ENCODE measurements at regions not wholly inside any gene's neighbourhood (a gene's known extent, or its start where the extent isn't known, plus 50 kb on each side); places are given as distances from the start of the nearest gene placed in this dataset.

DNA sequence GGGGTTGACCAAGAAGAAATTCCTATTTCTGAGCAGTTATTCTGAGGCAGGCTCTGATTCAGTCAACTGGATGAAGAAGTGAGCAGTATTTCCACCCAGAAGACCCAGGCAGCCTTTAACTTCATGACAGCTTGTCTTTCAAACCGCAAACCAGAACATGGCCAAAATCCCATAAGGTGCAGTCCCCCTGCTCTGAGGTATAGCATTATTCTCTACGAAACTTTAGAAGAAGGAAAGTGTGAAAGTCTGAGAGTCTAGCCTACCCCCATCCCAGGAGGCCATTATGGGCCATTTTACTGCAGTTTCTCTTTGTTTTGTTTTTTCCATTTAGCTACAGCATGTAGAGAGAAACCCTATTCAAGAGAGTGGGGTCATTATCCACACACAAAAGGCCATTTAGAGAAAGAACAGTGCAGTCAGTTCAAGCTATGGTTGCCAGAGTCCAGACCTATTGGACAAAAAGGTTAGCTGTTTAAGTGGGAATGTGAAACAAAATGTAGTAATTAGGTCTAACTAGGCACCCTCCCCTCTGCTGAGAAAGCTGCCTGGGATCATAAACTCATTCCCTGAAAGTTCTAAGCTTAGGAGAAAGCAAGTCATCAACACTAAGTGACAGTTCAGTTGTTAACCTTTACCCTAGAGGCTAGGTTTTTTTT, 52.1 kb upstream of the RASGEF1B start:
- Histone ChIP-seq H3K9me3 (peaks cover 0 to 27% (median 19%) of the 10 kb centered on the region in 8 donors), H3K27me3 (replicated peaks in 1 of 7) (no peaks in the 10 kb centered on the region), H3K4me3 (no peak overlapping the region), H3K27ac (peak overlapping the region in 2 of 8 donors; percentile 37 to 52), H3K4me1 (peaks cover 4 to 36% (median 8%) of the 10 kb centered on the region in 6 donors), H3K36me3 (no peaks in the 10 kb centered on the region)
- TF ChIP-seq, protein P1, sequence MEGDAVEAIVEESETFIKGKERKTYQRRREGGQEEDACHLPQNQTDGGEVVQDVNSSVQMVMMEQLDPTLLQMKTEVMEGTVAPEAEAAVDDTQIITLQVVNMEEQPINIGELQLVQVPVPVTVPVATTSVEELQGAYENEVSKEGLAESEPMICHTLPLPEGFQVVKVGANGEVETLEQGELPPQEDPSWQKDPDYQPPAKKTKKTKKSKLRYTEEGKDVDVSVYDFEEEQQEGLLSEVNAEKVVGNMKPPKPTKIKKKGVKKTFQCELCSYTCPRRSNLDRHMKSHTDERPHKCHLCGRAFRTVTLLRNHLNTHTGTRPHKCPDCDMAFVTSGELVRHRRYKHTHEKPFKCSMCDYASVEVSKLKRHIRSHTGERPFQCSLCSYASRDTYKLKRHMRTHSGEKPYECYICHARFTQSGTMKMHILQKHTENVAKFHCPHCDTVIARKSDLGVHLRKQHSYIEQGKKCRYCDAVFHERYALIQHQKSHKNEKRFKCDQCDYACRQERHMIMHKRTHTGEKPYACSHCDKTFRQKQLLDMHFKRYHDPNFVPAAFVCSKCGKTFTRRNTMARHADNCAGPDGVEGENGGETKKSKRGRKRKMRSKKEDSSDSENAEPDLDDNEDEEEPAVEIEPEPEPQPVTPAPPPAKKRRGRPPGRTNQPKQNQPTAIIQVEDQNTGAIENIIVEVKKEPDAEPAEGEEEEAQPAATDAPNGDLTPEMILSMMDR (IDR thresholded peaks at IDR 0.05 in 8 of 11, conservative IDR thresholded peaks at IDR 0.05 in 3 of 11) = no peak
- TF ChIP-seq POLR2AphosphoS5 (IDR thresholded peaks at IDR 0.05) = no peak
- TF ChIP-seq POLR2A (IDR thresholded peaks at IDR 0.05) = no peak
- no peak for DNase-seq
- intact Hi-C loops (cut with DNase I; ENCODE audit: low total_unique reads) = no loop called here
- 77 to 93% (median 89%) methylated on average over 2 of the region's 2 CpGs for WGBS, 5 donors

DNA sequence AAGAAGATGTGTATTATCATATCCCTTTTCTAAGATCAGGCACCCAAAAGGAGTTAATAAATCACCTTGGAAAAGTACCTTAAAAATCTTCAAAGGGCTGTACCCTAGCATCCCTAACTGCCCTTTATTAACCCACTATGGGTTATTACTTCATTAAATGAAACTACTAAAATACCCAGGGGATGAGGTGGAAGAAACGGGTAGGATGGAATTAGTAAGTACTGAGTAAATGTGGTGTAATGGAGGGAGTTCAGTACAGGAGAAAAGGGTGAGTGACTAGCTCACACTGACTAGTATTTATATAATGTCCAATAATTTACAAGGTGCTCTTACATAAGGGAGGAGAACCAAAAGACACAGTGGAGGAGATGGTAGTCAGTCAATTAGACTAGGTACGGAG, 51.0 kb upstream of the RASGEF1B start:
- DNase-seq = no peak
- H3K27ac ChIP-seq = no peak overlapping the region
- intact Hi-C loops (cut with DNase I; ENCODE audit: low total_unique reads) = no loop called here
- H3K27me3 ChIP-seq (replicated peaks in 1 of 7) = no peaks in the 10 kb centered on the region
- no peaks in the 10 kb centered on the region for H3K36me3 ChIP-seq
- 66 to 97% (median 88%) methylated on average over 2 of the region's 2 CpGs for whole genome bisulfite sequencing, 5 donors
- peaks cover 4 to 45% (median 9%) of the 10 kb centered on the region in 6 donors for H3K4me1 ChIP-seq
- TF ChIP-seq POLR2AphosphoS5 (IDR thresholded peaks at IDR 0.05) = no peak
- TF ChIP-seq, protein P1 (IDR thresholded peaks at IDR 0.05 in 8 of 11, conservative IDR thresholded peaks at IDR 0.05 in 3 of 11) = no peak
- TF ChIP-seq POLR2A (IDR thresholded peaks at IDR 0.05) = no peak
- peaks cover 0 to 16% (median 10%) of the 10 kb centered on the region in 8 donors for H3K9me3 ChIP-seq
- no peak overlapping the region for H3K4me3 ChIP-seq

DNA sequence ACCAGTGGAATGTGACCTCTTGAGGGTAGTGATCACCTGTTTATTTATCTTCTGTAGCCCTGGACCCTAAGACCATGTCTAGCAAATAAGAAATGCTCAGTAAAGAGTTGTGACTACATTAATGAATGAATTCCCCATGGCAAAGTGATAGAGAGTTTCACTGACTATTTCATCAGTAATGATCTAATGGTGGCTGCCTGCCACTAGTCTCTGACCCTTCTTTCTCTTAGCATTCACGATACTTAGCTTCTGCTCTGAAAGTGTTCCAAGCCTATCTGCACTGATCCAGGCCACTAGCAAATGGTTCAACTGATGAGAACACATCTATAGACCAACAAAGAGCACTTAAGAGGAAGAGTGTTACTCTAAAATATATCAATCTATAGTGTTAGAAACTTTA, 50.0 kb upstream of the RASGEF1B start:
- no peak overlapping the region for H3K27ac ChIP-seq
- no peak for DNase-seq
- WGBS, 5 donors = 71 to 88% (median 72%) methylated on average over 1 of the region's 1 CpG
- peaks cover 4 to 45% (median 9%) of the 10 kb centered on the region in 6 donors for H3K4me1 ChIP-seq
- H3K9me3 ChIP-seq = peaks cover 0 to 6% (median under 1%) of the 10 kb centered on the region in 8 donors
- no peak for TF ChIP-seq POLR2AphosphoS5 (IDR thresholded peaks at IDR 0.05)
- TF ChIP-seq, protein P1 (IDR thresholded peaks at IDR 0.05 in 8 of 11, conservative IDR thresholded peaks at IDR 0.05 in 3 of 11) = no peak
- TF ChIP-seq POLR2A (IDR thresholded peaks at IDR 0.05) = no peak
- no peaks in the 10 kb centered on the region for H3K36me3 ChIP-seq
- intact Hi-C loops (cut with DNase I; ENCODE audit: low total_unique reads) = no loop called here
- no peak overlapping the region for H3K4me3 ChIP-seq
- H3K27me3 ChIP-seq (replicated peaks in 1 of 7) = no peaks in the 10 kb centered on the region

Small RNAs in the stretch of these regions (small RNA-seq; reads per million reads assigned to genes)
- gene RF00322 (0 reads per million in 4 donors), gene RNU6-499P (0 reads per million in 4 donors)

Data from spleen (tissue), 11 donors.